Ectodermal cell (in vitro differentiated cells): ENCODE measurements at regions not wholly inside any gene's neighbourhood (a gene's known extent, or its start where the extent isn't known, plus 50 kb on each side); places are given as distances from the start of the nearest gene placed in this dataset.

Experiments
- H3K27ac ChIP-seq: 2 replicates; pipeline ENCODE4 v1.7.0; 2013; ENCODE audit warnings: mild to moderate bottlenecking, low read depth, low read length; ENCODE audit not compliant: insufficient read depth, poor library complexity, severe bottlenecking
- H3K27me3 ChIP-seq: 2 replicates; pipeline ENCODE4 v1.7.0; 2013; ENCODE audit warnings: mild to moderate bottlenecking, low read length; ENCODE audit not compliant: insufficient read depth, control insufficient read depth, poor library complexity, severe bottlenecking
- H3K36me3 ChIP-seq: one replicate; pipeline ENCODE4 v1.7.0; 2013; ENCODE audit warnings: low read length; ENCODE audit not compliant: control insufficient read depth, insufficient read depth
- H3K4me1 ChIP-seq: one replicate; pipeline ENCODE4 v1.7.0; 2013; ENCODE audit warnings: low read length; ENCODE audit not compliant: control insufficient read depth, insufficient read depth
- H3K4me3 ChIP-seq: 2 replicates; pipeline ENCODE4 v1.7.0; 2013; ENCODE audit warnings: low read depth, low read length, control low read depth; ENCODE audit not compliant: insufficient read depth
- H3K9me3 ChIP-seq: 2 replicates; pipeline ENCODE4 v1.7.0; 2013; ENCODE audit warnings: mild to moderate bottlenecking, low read length, moderate library complexity; ENCODE audit not compliant: control insufficient read depth
- WGBS, 2 experiments: methylation state at CpG; one replicate each; pipeline ENCODE4 v1.1.7; 2013; ENCODE audit warnings: missing lambda C conversion rate in 2 of 2; 5-methylcytosine and 5-hydroxymethylcytosine counted together

- Histone ChIP-seq H3K36me3 (no peaks in the 10 kb centered on the region), H3K9me3 (no peaks in the 10 kb centered on the region), H3K4me1 (no peaks in the 10 kb centered on the region), H3K27me3 (no peaks in the 10 kb centered on the region), H3K4me3 (no peak overlapping the region), H3K27ac (no peak overlapping the region)
- WGBS, 2 experiments = 92 to 94% methylated on average over 4 of the region's 4 CpGs
These were observed 501.4 kb downstream of the CCDC85A start for GRCh38 chr2:56685205-56685604.

- Histone ChIP-seq H3K36me3 (no peaks in the 10 kb centered on the region), H3K27me3 (no peaks in the 10 kb centered on the region), H3K27ac (no peak overlapping the region), H3K9me3 (no peaks in the 10 kb centered on the region), H3K4me3 (no peak overlapping the region), H3K4me1 (no peaks in the 10 kb centered on the region)
- 100% methylated on average over 1 of the region's 1 CpG for WGBS, 2 experiments
These were observed 503.4 kb downstream of the CCDC85A start for GRCh38 chr2:56687169-56687568.

GRCh38 chr2:56688661-56689060 is 504.9 kb downstream of the CCDC85A start:
- no peaks in the 10 kb centered on the region for H3K36me3 ChIP-seq
- H3K4me3 ChIP-seq = no peak overlapping the region
- H3K4me1 ChIP-seq = no peaks in the 10 kb centered on the region
- H3K27me3 ChIP-seq = no peaks in the 10 kb centered on the region
- H3K9me3 ChIP-seq = no peaks in the 10 kb centered on the region
- WGBS, 2 experiments = 93 to 94% methylated on average over 1 of the region's 1 CpG
- H3K27ac ChIP-seq = no peak overlapping the region

- H3K4me3 ChIP-seq = no peak overlapping the region
- H3K36me3 ChIP-seq = no peaks in the 10 kb centered on the region
- H3K4me1 ChIP-seq = no peaks in the 10 kb centered on the region
- no peaks in the 10 kb centered on the region for H3K27me3 ChIP-seq
- H3K9me3 ChIP-seq = no peaks in the 10 kb centered on the region
- WGBS, 2 experiments = 93 to 100% methylated on average over 1 of the region's 2 CpGs
- no peak overlapping the region for H3K27ac ChIP-seq
These were observed 509.7 kb downstream of the CCDC85A start for GRCh38 chr2:56693501-56693900.

- 94 to 97% methylated on average over 1 to 2 of the region's 2 CpGs for WGBS, 2 experiments
- H3K27ac ChIP-seq = no peak overlapping the region
- H3K36me3 ChIP-seq = no peaks in the 10 kb centered on the region
- H3K9me3 ChIP-seq = no peaks in the 10 kb centered on the region
- no peaks in the 10 kb centered on the region for H3K4me1 ChIP-seq
- no peaks in the 10 kb centered on the region for H3K27me3 ChIP-seq
- H3K4me3 ChIP-seq = no peak overlapping the region
These were observed 519.2 kb downstream of the CCDC85A start for GRCh38 chr2:56703001-56703400.

- WGBS, 2 experiments = 90 to 98% methylated on average over 2 of the region's 2 CpGs
These were observed 521.9 kb downstream of the CCDC85A start for GRCh38 chr2:56705713-56706112.

GRCh38 chr2:56707218-56707617 is 523.4 kb downstream of the CCDC85A start:
- WGBS, 2 experiments = 82 to 91% methylated on average over 3 of the region's 3 CpGs
- Histone ChIP-seq H3K27ac (no peak overlapping the region), H3K27me3 (no peaks in the 10 kb centered on the region), H3K4me1 (no peaks in the 10 kb centered on the region), H3K36me3 (no peaks in the 10 kb centered on the region), H3K4me3 (no peak overlapping the region), H3K9me3 (no peaks in the 10 kb centered on the region)

More at GRCh38 chr2:56705713-56706112, 521.9 kb downstream of the CCDC85A start:
- no peak overlapping the region for H3K27ac ChIP-seq
- H3K4me3 ChIP-seq = no peak overlapping the region
- H3K9me3 ChIP-seq = no peaks in the 10 kb centered on the region
- no peaks in the 10 kb centered on the region for H3K27me3 ChIP-seq
- no peaks in the 10 kb centered on the region for H3K36me3 ChIP-seq
- no peaks in the 10 kb centered on the region for H3K4me1 ChIP-seq

GRCh38 chr2:56707650-56708049 is 523.9 kb downstream of the CCDC85A start:
- Histone ChIP-seq H3K4me1 (no peaks in the 10 kb centered on the region), H3K36me3 (no peaks in the 10 kb centered on the region), H3K9me3 (no peaks in the 10 kb centered on the region), H3K27ac (no peak overlapping the region), H3K4me3 (no peak overlapping the region), H3K27me3 (no peaks in the 10 kb centered on the region)
- 90 to 95% methylated on average over 1 to 2 of the region's 2 CpGs for WGBS, 2 experiments

GRCh38 chr2:56709181-56709580 is 525.4 kb downstream of the CCDC85A start:
- WGBS, 2 experiments = 87 to 92% methylated on average over 3 of the region's 3 CpGs
- Histone ChIP-seq H3K27ac (no peak overlapping the region), H3K4me1 (no peaks in the 10 kb centered on the region), H3K36me3 (no peaks in the 10 kb centered on the region), H3K9me3 (no peaks in the 10 kb centered on the region), H3K27me3 (no peaks in the 10 kb centered on the region), H3K4me3 (no peak overlapping the region)

GRCh38 chr2:56713161-56713676 is 529.4 kb downstream of the CCDC85A start:
- Histone ChIP-seq H3K36me3 (no peaks in the 10 kb centered on the region), H3K27me3 (no peaks in the 10 kb centered on the region), H3K27ac (no peak overlapping the region), H3K4me3 (no peak overlapping the region), H3K4me1 (no peaks in the 10 kb centered on the region), H3K9me3 (no peaks in the 10 kb centered on the region)
- WGBS, 2 experiments = 86 to 98% methylated on average over 3 to 5 of the region's 5 CpGs

GRCh38 chr2:56713978-56714377 is 530.2 kb downstream of the CCDC85A start:
- H3K27ac ChIP-seq = no peak overlapping the region
- H3K4me1 ChIP-seq = no peaks in the 10 kb centered on the region
- H3K9me3 ChIP-seq = no peaks in the 10 kb centered on the region
- no CpG with 5 or more reads among the region's 1 CpG for WGBS, 2 experiments
- no peaks in the 10 kb centered on the region for H3K27me3 ChIP-seq
- no peaks in the 10 kb centered on the region for H3K36me3 ChIP-seq
- H3K4me3 ChIP-seq = no peak overlapping the region
